HL-60 (cell line): ENCODE measurements at regions not wholly inside any gene's neighbourhood (a gene's known extent, or its start where the extent isn't known, plus 50 kb on each side); places are given as distances from the start of the nearest gene placed in this dataset.

Experiments used
- CTCF ChIP-seq: IDR thresholded peaks from one replicate; pipeline ENCODE4 v1.5.1; 2011; ENCODE audit warnings: low read length, control low read depth, inconsistent platforms; ENCODE audit not compliant: insufficient read depth
- GABPA ChIP-seq: IDR thresholded peaks from 2 replicates; pipeline ENCODE4 v1.6.1; 2012; ENCODE audit warnings: low read depth
- POLR2AphosphoS5 ChIP-seq: IDR thresholded peaks from 2 replicates; pipeline ENCODE4 v1.6.1; 2012; ENCODE audit warnings: low read depth
- REST ChIP-seq: IDR thresholded peaks from 2 replicates; pipeline ENCODE4 v1.6.1; 2012; ENCODE audit warnings: low read depth; ENCODE audit not compliant: insufficient replicate concordance
- SPI1 ChIP-seq: IDR thresholded peaks from 2 replicates; pipeline ENCODE4 v1.6.1; 2012; ENCODE audit warnings: low read depth, mild to moderate bottlenecking, borderline replicate concordance

- TF ChIP-seq CTCF, result no peak
- TF ChIP-seq POLR2AphosphoS5, result no peak
- TF ChIP-seq SPI1, result no peak
- TF ChIP-seq GABPA, result no peak
- no peak for TF ChIP-seq REST
Measured at GRCh38 chr6:131460614-131461000, 112.4 kb upstream of the ARG1 start.
